ENCODE measurements at regions not wholly inside any gene's neighbourhood (a gene's known extent, or its start where the extent isn't known, plus 50 kb on each side); places are given as distances from the start of the nearest gene placed in this dataset.
"Not testable (repeated sequence)": the region's sequence is repeated elsewhere in the genome, so short reads cannot be mapped to it uniquely, and the experiment has no call there.

DNA sequence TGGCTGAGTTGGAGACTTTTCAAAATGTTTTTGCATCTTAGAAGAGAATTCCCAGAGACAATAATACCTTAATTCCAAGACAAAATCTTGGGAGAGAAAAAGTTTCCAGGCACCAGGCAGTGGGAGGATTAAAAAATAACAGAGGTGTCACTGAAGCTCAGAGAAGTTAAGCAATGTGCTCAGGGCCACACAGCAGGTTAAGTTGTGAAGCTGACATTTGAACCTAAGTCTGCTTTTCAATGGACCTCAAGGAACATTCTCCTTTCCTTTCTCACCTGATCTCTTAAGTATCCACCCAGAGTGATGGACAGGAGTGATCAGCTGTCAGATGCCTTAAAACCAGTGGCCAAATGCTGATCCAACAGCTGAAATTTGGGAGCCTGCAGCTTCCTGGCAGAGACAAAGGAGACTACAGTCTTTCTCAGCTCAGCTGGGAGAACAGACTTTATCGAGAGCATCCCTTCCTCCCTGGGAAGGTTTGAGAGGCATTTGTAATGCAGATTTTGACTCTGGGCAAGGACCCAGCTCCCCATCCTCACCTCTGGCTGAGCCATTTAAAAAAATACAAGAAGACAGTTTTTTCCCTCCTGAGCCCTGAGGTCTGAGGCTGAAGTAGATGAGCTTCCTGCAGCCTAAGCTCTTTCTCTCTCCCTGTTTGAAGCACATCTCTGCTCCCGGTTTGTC lies 174.9 kb upstream of the RPH3A start:
- no peak for DNase-seq

DNA sequence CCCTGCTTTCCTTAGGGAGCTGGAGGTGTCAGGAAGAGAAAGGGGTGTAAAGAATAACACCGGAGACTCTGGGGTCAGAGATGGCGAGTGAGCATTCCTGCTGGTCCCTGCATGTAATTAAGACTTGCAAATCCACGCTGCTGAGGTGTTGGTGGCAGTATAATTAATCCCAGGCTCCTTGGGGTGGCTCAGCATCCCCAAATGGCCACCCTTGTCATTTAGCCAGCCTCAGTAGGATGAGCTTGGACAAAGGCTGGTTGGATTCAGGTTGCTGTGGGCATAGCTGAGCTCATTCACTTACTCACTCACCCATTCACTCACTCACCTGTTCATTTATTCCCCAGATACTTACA lies 174.4 kb upstream of the RPH3A start:
- DNase-seq, result no peak

DNA sequence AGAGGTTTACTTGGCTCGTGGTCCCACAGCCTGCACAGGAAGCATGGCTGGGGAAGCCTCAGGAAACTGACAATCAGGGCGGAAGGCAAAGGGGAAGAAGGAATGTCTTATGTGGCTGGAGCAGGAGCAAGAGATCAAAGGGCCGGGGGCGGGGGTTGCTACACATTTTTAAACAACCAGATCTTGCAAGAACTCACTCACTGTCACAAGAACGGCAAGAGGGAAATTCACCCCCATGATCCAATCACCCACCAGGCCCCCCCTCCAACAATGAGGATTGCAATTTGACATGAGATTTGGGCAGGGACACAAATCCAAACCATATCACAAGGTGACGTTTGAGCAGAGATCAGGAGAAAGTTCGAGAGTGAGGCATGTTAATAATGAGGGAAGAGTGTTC lies 163.7 kb upstream of the RPH3A start:
- no peak for DNase-seq

DNA sequence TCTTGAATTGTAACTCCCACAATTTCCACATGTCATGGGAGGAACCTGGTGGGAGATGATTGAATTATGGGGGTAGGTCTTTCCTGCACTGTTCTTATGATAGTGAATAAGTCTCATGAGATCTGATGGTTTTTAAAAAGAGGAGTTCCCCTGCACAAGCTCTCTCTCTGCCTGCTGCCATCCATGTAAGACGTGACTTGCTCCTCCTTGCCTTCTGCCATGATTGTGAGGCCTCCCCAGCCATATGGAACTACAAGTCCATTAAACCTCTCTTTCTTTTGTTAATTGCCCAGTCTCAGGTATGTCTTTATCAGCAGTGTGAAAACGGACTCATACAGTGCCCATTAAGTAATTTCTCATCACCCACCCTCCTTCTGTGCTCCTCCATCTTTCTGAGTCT lies 159.6 kb upstream of the RPH3A start:
- DNase-seq, result not testable (repeated sequence)

DNA sequence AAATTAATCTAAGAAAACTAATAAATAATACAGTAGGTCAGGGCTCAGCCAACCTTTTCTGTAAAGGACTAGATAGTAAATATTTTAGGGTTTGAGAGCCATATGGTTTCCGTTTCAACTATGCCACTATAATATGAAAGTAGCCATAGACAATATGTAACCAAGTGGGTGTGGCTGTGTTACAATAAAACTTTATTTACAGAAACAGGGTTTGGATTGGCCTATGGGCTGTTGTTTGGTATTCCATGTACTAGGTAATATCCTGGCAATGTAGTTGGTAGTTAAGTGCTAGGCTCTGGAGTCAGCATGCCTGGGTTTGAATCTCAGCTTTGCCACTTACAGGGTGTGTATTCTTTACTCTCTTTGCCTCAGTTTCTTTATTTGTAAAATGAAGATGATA lies 156.5 kb upstream of the RPH3A start:
- DNase-seq, result no peak

DNA sequence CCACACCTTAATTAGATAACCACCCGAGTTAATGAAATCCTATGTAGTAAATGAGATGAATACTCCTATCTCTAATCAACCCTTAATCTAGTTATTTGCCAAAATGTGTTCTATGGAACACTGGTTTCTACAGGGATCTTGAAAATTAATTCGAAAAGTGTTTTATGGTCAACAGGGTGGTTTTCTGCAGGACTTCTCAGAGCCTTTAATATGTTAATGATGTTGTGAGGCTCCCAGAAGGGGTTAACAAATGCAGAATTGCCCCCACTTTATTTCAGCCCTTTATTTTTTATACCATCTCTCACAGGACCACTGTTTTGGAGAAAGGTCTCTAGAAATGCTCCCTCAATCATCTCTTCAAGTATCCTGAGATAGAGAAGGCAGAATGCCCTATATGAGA lies 153.1 kb upstream of the RPH3A start:
- no peak for DNase-seq

DNA sequence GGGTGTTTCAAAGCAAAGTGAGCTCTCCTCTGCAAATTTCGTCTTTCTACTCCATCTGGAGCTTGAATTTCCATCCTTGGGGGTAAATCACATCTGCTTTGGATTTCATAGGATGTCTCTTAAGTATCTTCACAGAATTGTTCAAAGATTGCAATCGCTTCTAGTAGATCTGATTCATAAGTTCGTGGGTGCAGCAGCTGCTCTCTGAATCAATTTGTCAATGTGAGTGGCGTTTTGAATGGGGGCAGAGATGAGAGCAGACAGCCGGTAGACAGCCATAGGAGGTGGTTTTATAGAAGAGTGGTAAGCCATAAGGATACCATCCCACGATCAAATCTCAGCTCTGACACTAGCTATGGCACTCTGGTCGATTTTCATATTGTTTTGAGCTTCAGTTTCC lies 146.0 kb upstream of the RPH3A start:
- no peak for DNase-seq

DNA sequence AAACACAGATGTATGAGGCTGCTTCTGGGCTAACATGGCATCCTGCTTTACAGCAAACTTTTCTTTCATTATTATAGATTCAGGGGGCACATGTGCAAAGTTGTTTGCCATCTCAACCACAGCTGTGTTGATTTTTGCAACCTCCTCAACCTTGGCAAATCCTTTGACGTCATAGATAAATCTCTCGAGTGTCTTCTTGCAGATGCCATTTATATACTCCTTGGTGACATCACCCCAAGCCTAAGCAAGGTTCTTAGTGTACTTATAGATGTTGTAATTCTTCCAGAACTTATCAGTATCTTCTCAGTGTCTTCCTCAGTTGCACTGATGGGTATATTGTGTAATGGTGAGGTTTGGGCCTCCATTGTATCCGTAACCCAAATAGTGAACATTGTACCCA lies 135.4 kb upstream of the RPH3A start:
- no peak for DNase-seq

DNA sequence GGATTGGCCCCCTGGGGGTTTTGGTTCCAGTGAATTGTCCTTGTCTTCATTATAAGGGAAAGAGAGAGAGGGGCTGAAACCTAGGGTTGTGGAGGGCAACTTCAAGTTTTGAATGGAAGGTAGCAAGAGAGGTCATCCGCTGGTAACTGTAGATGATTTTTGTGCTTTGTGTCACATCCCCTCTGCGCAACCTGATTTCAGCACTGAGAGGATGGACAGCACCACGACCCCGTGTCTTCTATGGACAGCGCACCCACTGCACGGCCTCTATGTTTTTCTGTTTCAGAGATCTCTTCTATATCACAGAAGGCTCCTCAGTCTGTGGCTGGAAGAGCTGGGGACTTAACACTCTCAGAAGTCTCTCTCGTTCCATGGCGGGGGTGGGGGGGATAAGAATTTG lies 127.0 kb upstream of the RPH3A start:
- peak; percentile 37 for DNase-seq

DNA sequence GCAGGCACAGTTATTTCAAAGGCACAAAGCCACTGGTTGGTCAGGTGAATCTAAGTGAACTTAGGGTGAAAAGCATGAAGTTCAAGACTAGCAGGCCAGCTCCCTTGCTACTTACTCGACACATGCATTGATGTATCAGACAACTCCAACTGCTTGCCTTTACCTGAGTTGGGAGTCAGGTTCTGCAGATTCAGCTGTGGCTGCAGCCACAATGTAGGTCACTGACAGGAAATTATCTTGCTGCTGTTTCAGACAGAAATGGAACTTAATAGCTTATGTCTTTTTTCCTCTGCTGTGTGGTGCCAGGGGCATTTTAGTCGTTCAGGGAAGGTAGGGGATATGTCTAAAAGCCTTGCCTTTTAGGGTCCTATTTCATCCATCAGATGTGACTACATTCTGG lies 125.6 kb upstream of the RPH3A start:
- no peak for DNase-seq

DNA sequence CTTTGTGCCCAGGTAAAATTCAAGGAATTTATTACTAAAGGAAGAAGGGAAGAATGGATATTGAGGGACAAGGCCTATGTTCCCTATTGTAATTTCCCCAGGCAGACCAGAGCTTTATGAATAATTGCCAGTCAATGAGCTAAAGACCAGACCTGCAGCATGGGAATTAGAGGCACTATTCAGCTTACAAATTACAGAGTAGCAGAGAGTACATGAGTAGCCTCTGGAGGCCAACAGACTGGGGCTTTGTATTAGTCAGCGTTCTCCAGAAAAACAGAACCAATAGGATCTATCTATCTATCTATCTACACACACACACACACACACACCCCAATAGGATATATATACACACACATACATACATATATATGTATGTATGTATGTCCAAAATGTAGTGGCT lies 120.0 kb upstream of the RPH3A start:
- DNase-seq, result no peak

DNA sequence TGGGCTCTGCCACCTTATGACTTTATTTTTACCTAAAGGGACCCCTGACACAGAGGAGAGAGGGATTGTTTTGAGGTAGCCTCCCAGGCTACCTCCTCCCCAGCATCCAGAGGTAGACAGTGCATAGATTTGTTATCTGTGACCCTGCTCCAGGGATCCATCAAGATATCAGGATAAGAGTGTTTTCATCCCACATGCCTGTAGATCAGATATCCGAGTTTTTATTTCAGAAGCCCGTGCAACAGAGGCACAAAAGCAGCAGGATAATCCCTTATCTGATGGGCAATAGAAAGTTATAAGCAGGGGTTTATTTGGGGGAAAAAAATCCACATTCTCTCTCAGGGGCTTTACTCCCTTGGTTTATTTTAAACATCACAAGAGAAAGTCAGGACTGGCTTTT lies 117.0 kb upstream of the RPH3A start:
- DNase-seq, result no peak

DNA sequence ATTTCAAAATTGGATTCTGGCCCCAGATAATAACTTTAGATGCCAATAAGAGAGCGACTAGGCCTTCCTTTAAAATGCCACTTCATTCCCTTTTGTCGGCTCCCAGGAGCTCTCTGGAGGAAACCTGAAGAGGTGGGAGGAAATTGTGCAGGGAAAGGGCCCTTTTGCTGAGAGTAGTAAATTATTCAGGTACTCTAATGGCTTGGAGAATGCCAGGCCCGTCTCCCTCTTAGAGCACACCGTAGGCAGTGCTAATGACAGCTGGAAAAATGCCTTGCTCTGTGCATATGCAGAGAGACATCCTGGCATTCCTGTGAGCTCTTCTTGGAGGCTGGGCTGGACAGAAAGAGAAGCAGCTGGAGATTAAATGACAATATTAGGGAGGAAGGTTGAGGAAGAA lies 115.0 kb upstream of the RPH3A start:
- DNase-seq, result no peak

DNA sequence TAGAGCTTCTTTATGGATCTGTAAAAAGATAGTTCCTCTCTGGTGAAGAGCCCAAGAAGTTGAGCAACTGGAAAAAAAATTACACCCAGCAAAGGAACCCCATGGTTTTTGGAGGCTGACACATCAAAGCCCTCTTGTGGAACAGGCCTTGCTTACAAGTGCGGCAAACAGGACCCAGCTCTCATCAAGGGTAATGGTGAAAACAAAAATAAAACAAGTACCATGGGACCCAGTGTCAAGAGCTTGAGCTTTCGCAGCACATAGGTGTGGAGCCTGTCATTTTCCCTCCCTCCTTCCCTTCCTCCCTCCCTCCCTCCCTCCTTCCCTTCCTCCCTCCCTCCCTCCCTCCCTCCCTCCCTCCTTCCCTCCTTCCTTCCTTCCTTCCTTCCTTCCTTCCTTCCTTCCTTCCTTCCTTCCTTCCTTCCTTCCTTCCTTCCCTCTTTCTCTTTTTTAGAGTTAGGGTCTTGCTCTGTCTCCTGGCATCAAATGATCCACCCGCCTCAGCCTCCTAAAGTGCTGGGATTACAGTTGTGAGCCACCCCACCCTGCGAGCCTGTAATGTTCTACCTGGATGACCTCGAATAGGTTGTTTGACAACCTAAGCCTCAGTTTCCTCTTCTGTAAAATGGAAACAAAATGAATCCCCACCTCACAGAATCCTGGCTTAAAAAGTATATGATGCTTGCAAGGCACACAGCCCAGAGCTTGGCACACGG lies 114.3 kb upstream of the RPH3A start:
- no peak for DNase-seq

DNA sequence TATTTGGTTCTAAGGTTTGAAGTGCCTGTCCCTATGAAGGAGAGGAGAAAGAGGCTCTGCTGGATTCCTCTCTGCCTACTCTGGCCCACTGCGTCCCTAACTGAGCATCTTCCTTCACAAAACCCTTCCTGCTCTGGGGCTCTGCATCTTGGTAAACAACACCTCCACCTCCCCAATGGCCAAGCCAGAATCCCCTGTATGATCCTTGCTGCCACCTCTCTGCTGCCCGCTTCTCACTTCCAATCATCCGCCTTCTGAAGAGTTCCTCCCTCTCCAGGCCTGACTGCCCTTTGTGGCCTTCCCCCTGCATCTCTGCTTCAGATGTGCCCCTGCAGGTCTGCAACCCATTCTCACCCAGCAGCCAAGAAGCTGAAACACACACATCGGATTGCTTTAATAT lies 110.6 kb upstream of the RPH3A start:
- DNase-seq, result no peak

DNA sequence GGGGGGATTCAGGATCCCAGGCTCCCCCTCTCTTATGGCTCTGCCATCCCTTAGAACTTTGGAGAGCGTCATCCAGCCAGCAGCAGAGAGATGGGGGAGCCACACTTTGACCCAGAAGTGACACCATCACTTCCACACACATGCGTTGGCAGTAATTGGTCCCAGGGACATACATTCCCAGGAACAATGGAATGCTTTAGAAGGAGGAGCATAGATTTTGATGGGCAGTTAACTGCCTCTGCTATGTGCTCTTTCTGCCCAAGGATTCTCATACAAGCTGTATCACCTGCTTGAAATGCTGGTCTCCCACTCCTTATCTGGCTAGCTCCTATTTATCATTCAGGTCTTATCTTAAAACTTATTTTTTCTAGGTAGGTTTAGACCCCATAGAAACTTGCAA lies 109.0 kb upstream of the RPH3A start:
- no peak for DNase-seq

DNA sequence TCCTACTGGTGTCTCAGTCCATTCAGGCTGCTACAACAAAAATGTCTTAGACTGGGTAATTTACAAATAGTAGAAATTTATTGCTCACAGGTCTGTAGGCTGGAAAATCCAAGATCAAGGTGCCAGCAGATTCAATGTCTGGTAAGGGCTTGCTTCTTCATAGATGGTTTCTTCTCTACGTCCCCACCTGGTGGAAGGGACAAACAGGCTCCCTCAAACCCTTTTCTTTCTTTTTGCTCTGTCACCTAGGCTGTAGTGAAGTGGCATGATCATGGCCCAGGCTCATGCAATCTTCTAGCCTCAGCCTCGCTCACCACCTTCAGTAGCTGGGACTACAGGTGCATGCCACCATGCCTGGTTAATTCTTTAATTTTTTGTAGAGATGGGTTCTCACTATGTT lies 106.8 kb upstream of the RPH3A start:
- peak; percentile 19 for DNase-seq

DNA sequence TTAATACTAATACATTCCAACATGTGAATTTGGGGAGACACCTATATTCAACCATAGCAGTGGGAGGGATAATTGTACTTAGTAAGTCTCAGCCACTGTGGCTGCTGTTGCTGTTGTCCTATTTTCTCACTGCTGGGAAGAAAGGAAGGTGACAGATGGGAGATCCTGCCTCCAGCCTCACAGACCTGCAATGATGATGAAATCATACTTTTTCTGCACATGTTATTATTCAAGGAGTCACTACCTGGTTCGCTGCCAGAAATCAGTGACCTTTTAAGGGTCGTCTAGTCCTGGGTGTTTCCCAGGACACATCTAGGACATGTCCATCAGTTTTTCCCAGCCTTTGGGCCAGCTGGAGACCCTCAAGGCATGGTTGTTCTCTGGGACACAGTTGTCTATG lies 106.2 kb upstream of the RPH3A start:
- peak; percentile 25 for DNase-seq

DNA sequence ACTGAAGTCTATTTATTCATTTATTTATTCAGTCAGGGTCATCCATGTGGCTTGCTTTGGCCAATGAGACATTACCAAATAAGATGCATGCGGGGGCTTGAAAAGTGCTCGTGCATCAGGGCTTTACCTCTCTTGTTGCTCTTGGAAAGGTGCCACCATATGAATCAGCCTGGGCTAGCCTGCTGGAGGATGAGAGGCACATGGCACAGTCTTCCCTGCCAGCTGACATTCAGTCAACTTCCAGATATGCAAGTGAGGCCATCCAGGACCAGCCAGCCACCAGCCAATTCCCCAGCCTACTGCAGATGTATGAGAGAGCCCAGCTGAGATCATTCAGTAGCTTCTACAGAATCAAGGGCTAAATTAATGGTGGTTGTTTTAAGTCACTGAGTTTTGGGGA lies 105.2 kb upstream of the RPH3A start:
- DNase-seq, result no peak

DNA sequence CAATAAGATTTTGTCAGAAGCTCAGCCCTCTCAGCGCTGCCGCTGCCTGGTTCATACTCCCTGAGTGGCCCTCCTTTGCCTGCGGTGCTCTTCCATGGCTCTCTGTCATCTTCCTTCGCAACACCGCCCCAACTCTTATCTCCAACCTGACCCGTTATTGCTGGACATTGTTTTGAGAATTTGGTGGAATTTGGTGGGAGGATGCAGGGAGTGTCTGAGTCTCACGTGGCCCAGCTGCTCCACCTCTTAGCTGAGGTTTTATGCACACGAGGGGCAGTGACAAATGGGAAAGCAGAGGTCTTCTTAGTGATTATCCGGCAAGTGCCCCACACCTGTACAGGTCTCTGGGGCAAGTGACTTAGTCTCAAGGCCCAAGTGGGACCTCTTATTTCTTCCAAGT lies 97.5 kb upstream of the RPH3A start:
- DNase-seq, result no peak

DNA sequence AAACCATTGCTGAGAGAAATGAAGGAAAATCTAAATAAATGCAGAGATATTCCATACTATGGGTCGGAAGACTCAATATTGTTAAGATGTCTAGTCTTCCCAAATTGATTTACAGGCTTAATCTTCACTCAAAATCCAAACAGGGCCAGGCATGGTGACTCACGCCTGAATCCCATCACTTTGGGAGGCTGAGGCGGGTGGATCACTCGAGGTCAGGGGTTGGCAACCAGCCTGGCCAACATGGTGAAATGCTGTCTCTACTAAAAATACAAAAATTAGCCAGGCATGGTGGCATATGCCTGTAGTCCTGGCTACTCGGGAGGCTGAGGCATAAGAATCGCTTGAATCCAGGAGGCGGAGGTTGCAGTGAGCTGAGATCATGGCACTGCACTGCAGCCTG lies 94.1 kb upstream of the RPH3A start:
- DNase-seq, result not testable (repeated sequence)

DNA sequence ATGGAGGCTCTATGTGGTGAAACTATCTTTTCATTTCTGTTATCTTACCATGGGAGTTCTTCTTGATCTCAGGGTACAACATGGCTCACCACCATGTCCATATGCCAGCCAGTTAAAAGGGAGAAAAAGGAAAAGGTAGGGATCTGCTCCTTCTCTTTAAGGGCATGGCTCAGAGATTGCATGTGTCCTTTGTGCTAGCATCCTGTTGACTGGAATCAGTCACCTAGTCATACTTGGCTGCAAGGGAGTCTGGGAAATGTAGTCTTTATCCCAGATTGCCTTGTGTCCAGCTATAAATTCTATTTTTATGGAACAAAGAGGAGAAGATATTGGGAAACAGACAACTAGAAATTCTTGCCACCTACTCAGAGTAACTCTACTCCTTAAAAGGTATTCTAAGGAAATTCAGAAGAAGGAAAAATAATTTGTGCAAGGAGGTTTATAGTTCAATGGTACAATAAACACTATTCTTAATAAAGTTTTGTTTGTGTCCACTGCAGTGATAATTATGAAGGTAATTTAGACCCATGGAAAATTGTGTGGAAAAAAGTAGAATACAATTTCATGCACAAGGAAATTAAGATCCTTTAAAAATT lies 86.4 kb upstream of the RPH3A start:
- DNase-seq, result no peak

DNA sequence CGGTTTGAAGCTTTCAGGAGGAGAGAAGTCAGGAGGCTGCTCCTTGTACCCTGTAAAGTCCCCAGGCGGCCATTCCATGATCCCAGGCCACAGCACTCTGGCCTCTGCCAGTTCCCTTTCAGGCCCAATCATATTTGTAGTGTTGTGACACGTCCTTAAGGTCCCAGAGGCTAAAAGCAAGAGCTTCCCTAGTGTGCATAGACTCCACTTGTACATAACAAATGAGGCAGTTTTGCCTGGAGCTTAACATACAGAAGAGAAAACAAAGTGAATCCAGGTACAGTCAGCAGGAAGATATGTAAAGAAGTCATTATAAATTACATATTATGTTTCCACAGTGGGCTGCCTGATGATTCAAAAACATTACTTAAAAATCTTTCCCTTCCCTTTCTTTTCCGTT lies 81.1 kb upstream of the RPH3A start:
- DNase-seq, result no peak

DNA sequence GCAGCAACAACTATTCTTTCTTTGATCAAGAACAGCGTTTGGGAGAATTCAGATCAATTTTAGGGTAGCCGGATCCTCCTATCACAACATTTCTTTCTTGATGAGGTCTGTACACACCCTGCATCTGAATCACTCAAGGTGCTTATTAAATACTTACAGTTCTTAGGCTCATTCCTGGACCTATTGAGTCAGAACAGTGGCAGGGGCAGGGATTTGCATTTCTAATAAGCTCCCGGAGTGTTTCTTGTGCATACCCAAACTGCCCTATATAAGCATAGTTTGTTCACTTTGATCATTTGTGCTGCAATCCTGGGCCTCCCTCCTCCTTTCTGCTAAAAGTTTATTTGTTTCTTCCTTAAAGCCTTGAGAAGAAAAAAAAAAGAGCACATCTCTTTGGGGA lies 80.5 kb upstream of the RPH3A start:
- no peak for DNase-seq

DNA sequence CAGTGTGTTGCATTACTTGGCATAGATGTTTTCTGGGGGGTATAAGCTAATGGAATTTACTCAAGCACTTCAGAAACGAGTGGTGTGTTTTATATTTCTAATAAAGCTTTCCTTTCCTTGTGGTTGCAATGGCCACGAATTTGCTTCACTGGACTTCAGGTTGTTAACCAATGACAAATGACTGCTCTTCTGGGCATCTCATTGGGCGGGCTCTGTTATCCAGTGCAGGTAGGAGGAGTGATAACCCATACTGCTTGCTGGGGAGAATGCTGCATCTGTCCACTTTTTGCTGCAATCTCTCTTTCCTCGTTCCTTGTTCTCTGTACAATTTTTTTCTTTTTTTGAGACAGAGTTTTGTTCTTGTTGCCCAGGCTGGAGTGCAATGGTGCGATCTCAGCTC lies 80.0 kb upstream of the RPH3A start:
- DNase-seq, result no peak
